ENCODE measurements at regions not wholly inside any gene's neighbourhood (a gene's known extent, or its start where the extent isn't known, plus 50 kb on each side); places are given as distances from the start of the nearest gene placed in this dataset.
A peak's percentile ranks its signal among the peaks of the same experiment; 100 is the strongest.
"Not testable (repeated sequence)": the region's sequence is repeated elsewhere in the genome, so short reads cannot be mapped to it uniquely, and the experiment has no call there.

GRCh38 chr18:62629031-62629430 lies 86.3 kb upstream of the PHLPP1 start:
- Mint-ChIP-seq H3K4me1 (no peaks in the 10 kb centered on the region), H3K27me3 (peaks cover 11% of the 10 kb centered on the region), H3K9me3 (no peaks in the 10 kb centered on the region), H3K36me3 (ENCODE audit: low read depth) (no peaks in the 10 kb centered on the region), H3K27ac (no peak overlapping the region), H3K4me3 (no peak overlapping the region)
- ATAC-seq (replicated peaks): no peak

GRCh38 chr18:62631173-62631572 lies 84.2 kb upstream of the PHLPP1 start:
- no peak overlapping the region for H3K27ac Mint-ChIP-seq
- ATAC-seq (replicated peaks): no peak
- no peaks in the 10 kb centered on the region for H3K36me3 Mint-ChIP-seq (ENCODE audit: low read depth)
- no peak overlapping the region for H3K4me3 Mint-ChIP-seq
- H3K27me3 Mint-ChIP-seq: peaks cover 29% of the 10 kb centered on the region
- H3K4me1 Mint-ChIP-seq: no peaks in the 10 kb centered on the region
- H3K9me3 Mint-ChIP-seq: no peaks in the 10 kb centered on the region

GRCh38 chr18:62632788-62633455 lies 82.4 kb upstream of the PHLPP1 start:
- ATAC-seq (replicated peaks): no peak
- no peaks in the 10 kb centered on the region for H3K9me3 Mint-ChIP-seq
- H3K36me3 Mint-ChIP-seq (ENCODE audit: low read depth): no peaks in the 10 kb centered on the region
- no peak overlapping the region for H3K27ac Mint-ChIP-seq
- H3K4me3 Mint-ChIP-seq: no peak overlapping the region
- H3K27me3 Mint-ChIP-seq: peaks cover 33% of the 10 kb centered on the region
- H3K4me1 Mint-ChIP-seq: peaks cover 4% of the 10 kb centered on the region

DNA sequence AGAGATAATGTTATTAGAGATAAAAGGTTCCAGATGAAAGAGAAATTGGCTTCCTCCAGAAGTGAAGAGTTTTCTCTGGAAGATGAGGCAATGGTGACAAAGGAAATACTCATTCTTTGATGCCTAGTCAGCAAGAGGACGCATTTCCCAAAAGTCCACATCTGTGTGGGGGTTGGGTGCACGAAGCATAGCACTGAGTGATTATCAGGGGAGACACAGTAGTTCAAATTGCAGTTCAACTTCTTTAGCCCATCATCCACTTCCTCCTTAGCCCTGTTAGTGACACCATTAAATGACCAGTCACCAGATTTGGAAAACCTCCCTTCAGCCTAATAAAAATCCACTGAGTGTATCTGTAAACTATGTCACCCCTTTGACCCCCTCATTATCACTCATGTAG lies 80.9 kb upstream of the PHLPP1 start:
- Mint-ChIP-seq H3K27ac (no peak overlapping the region), H3K36me3 (ENCODE audit: low read depth) (no peaks in the 10 kb centered on the region), H3K9me3 (no peaks in the 10 kb centered on the region), H3K4me3 (no peak overlapping the region), H3K27me3 (peaks cover 40% of the 10 kb centered on the region), H3K4me1 (peaks cover 9% of the 10 kb centered on the region)
- ATAC-seq (replicated peaks): no peak

GRCh38 chr18:62634979-62635630 lies 80.2 kb upstream of the PHLPP1 start:
- peaks cover 40% of the 10 kb centered on the region for H3K27me3 Mint-ChIP-seq
- H3K9me3 Mint-ChIP-seq: no peaks in the 10 kb centered on the region
- ATAC-seq (replicated peaks): no peak
- no peak overlapping the region for H3K4me3 Mint-ChIP-seq
- no peak overlapping the region for H3K27ac Mint-ChIP-seq
- peaks cover 9% of the 10 kb centered on the region for H3K4me1 Mint-ChIP-seq
- H3K36me3 Mint-ChIP-seq (ENCODE audit: low read depth): no peaks in the 10 kb centered on the region

DNA sequence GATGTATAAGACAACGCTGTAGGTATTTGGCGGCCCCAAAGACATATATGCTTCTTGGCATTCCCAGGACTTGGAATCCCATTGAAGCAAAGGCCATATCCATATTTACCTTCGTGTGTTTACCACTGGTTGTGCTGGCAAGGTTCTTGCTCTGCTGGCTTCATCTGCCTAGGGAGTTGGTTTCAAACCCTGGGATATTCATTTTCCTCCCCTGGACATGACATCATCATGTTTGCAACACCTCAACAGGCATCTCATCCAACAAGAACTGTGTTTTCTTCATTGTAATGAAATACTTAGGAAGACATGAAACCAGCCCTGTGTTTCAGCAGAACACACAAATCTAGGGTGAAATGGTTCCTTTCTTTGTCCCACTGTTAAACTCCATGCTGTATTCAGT lies 77.9 kb upstream of the PHLPP1 start:
- Mint-ChIP-seq H3K27ac (peak overlapping the region; percentile 20), H3K36me3 (ENCODE audit: low read depth) (no peaks in the 10 kb centered on the region), H3K27me3 (peaks cover 32% of the 10 kb centered on the region), H3K4me3 (peak overlapping the region; percentile 59), H3K4me1 (peaks cover 9% of the 10 kb centered on the region), H3K9me3 (no peaks in the 10 kb centered on the region)
- ATAC-seq (replicated peaks): no peak

- ATAC-seq (replicated peaks): peak; percentile 82
- Mint-ChIP-seq H3K27ac (peak overlapping the region; percentile 73), H3K4me1 (peaks cover 9% of the 10 kb centered on the region), H3K4me3 (peak overlapping the region; percentile 59), H3K9me3 (no peaks in the 10 kb centered on the region), H3K27me3 (peaks cover 32% of the 10 kb centered on the region), H3K36me3 (ENCODE audit: low read depth) (no peaks in the 10 kb centered on the region)
These were observed 77.3 kb upstream of the PHLPP1 start for GRCh38 chr18:62637807-62638687.

- Mint-ChIP-seq H3K27me3 (peaks cover 8% of the 10 kb centered on the region), H3K36me3 (ENCODE audit: low read depth) (no peaks in the 10 kb centered on the region), H3K4me1 (peaks cover 4% of the 10 kb centered on the region), H3K4me3 (no peak overlapping the region), H3K27ac (no peak overlapping the region), H3K9me3 (no peaks in the 10 kb centered on the region)
- ATAC-seq (replicated peaks): no peak
These were observed 72.2 kb upstream of the PHLPP1 start for GRCh38 chr18:62643181-62643580.

DNA sequence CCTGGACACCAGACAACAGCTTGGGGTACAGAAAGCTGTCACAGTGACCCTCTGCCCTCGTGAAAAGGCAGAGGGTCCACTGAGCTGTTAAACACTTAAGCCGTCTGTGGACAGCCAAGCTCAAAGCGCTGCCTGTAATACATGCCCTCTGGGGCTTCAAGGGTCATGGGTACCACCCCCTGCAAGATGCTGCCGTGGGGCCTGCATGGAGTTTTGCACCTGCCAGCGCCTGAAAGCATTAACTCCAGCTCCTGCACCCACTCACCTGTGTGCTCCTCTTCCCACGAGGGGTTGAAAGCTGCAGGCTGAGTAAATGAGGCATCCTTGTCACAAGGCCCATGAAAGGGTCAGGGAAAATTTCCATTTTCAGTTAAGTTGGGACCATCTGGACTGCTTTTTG lies 70.6 kb upstream of the PHLPP1 start:
- Mint-ChIP-seq H3K36me3 (ENCODE audit: low read depth) (no peaks in the 10 kb centered on the region), H3K9me3 (no peaks in the 10 kb centered on the region), H3K27me3 (no peaks in the 10 kb centered on the region), H3K4me1 (no peaks in the 10 kb centered on the region), H3K4me3 (no peak overlapping the region), H3K27ac (no peak overlapping the region)
- ATAC-seq (replicated peaks): no peak

DNA sequence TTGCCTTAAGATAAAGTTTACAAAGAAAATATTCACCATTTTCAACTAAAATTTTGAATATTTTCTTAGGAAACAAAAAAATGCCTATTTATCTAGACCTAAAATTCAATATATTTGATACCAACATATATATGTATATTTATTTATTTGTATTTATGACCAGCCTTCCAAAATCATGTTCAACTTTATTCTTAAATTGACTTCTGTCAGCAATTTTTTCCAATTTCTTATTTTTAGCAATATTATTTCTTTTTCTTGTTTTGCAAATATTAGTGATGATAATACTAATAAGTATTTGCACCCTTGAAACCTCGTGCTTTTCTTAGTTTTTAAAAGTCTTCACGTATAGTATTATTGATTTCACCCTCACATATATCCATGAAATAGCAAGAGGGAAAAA lies 68.2 kb upstream of the PHLPP1 start:
- Mint-ChIP-seq H3K27me3 (no peaks in the 10 kb centered on the region), H3K4me1 (no peaks in the 10 kb centered on the region), H3K36me3 (ENCODE audit: low read depth) (no peaks in the 10 kb centered on the region), H3K27ac (no peak overlapping the region), H3K4me3 (no peak overlapping the region), H3K9me3 (no peaks in the 10 kb centered on the region)
- ATAC-seq (replicated peaks): no peak

DNA sequence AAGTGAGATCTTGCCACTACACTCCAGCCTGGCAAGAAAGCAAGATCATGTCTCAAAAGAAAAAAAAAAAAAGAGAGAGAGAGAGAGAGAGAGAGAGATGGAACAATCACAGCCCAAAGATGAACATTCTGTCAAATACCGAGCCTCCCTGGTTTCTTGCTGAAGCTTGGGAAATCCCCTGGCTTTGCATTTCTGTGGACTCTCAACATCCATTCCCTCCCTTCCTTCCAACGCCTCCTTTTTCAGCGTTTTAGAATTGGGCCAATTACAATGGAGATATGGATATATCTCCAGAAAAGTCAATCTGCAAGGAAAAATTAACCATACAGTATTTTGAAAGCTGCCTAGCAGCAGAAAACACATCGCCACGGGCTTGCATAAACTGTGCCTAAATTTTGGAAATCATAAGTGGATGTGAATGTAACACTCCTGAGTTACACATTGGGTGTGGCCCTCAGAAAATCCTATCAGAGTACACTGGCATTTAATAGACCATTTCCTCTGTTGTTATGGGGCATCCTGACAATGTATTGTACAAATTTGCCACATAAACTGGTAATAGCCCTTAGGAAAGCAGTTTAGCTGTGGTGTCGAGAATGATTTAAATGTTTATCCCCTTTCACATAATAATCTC lies 67.2 kb upstream of the PHLPP1 start:
- Mint-ChIP-seq H3K27ac (no peak overlapping the region), H3K36me3 (ENCODE audit: low read depth) (no peaks in the 10 kb centered on the region), H3K9me3 (no peaks in the 10 kb centered on the region), H3K4me3 (no peak overlapping the region), H3K27me3 (no peaks in the 10 kb centered on the region), H3K4me1 (no peaks in the 10 kb centered on the region)
- no peak for ATAC-seq (replicated peaks)

GRCh38 chr18:62651276-62652056 lies 63.9 kb upstream of the PHLPP1 start:
- no peak overlapping the region for H3K27ac Mint-ChIP-seq

GRCh38 chr18:62652057-62652629 lies 63.2 kb upstream of the PHLPP1 start:
- not testable (repeated sequence) for H3K36me3 Mint-ChIP-seq (ENCODE audit: low read depth); H3K27ac Mint-ChIP-seq; H3K27me3 Mint-ChIP-seq; ATAC-seq (replicated peaks); H3K9me3 Mint-ChIP-seq; H3K4me3 Mint-ChIP-seq; H3K4me1 Mint-ChIP-seq

More at GRCh38 chr18:62651276-62652056, 63.9 kb upstream of the PHLPP1 start:
- Mint-ChIP-seq H3K27me3 (no peaks in the 10 kb centered on the region), H3K4me1 (no peaks in the 10 kb centered on the region), H3K4me3 (no peak overlapping the region), H3K9me3 (no peaks in the 10 kb centered on the region), H3K36me3 (ENCODE audit: low read depth) (no peaks in the 10 kb centered on the region)
- ATAC-seq (replicated peaks): no peak
